T-helper 22 cell (primary cell): ENCODE measurements at regions not wholly inside any gene's neighbourhood (a gene's known extent, or its start where the extent isn't known, plus 50 kb on each side); places are given as distances from the start of the nearest gene placed in this dataset.

Experiments used
- DNase-seq: peaks from one replicate; pipeline ENCODE4 v3.0.0-alpha.2; 2020; ENCODE audit warnings: low read depth

DNA sequence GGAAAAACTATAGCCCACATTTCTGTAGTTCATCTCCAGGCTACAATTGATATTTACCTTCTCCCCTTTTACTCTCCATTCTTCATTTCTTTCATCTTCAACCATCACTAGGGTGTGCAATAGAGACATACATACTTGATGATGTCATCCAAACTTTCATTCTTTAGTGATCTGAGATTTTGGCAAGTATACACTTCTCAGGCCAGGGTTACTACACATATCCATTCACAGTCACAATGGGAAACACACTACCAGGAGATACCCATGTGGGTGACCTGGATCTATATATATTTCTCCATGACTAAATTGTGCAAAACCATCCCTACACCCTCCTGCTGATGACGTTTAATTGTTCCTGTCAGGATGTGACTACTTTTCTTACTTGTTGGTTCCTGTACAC is 769.5 kb upstream of the DPPA4 start:
- DNase-seq = no peak

- DNase-seq = no peak
These were observed 786.6 kb upstream of the DPPA4 start for GRCh38 chr3:110123946-110124345.

DNA sequence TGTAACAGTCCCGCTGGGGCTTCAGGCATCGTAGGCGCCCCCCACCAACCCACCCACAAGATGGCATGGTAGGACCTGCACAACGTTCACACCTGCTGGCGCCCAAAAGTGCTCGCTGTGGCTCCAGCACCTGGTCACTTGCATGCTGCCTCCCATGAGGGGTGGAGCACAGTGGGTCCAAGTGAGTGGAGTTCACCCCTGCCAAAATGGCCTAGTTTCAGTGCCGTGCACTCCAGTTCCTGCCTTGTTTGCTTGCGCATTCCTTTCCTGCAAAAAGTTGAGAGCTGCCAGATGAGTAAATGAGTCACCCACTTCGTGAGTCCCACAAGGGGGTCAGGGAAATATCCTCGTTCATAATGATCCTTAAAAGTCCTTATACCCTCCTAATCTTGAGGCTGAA is 788.7 kb upstream of the DPPA4 start:
- DNase-seq = no peak

- DNase-seq = no peak
These were observed 796.6 kb upstream of the DPPA4 start for GRCh38 chr3:110133971-110134370.

GRCh38 chr3:110139048-110139447 is 801.7 kb upstream of the DPPA4 start:
- no peak for DNase-seq

- no peak for DNase-seq
These were observed 802.5 kb upstream of the DPPA4 start for GRCh38 chr3:110139821-110140220.

- no peak for DNase-seq
These were observed 812.4 kb upstream of the DPPA4 start for GRCh38 chr3:110149763-110150162.

- DNase-seq = no peak
These were observed 819.9 kb upstream of the DPPA4 start for GRCh38 chr3:110157221-110157620.

DNA sequence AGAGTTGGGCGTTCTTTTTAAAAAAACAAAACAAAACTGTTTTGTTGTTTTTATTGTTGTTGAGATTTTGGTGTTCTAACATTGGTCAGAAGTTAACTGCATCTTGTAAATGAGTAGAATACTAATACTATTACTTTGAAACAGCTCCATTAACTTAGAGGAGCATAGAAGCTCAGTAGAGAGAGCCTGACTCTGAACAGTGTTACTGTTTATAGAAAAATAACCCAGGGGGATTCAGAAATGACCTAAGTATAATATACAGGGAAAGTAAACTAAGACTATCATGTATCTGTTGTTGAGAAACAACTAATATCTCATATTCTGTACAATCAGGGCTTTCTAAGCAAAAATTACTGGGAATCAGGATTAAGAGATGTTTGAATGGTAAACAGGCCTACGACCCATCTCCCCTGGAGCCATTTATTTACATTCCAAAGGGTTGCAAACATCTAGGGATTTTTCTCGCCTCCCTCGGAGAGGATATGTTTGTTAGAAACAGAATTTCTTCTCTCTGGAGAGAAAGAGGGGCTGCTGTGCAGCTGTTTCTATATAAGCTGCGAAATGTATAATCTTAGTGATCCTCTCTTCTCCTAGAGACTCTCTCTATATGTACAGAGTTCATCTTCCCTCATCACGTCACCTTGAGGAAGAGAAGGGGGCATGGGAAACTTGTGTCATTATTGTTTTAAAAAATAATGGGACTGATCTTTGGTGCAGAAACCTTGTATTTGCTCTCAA is 827.5 kb upstream of the DPPA4 start:
- DNase-seq = no peak

GRCh38 chr3:110165370-110165743 is 828.0 kb upstream of the DPPA4 start:
- DNase-seq = no peak

- DNase-seq = no peak
These were observed 828.4 kb upstream of the DPPA4 start for GRCh38 chr3:110165753-110166152.

- no peak for DNase-seq
These were observed 829.4 kb upstream of the DPPA4 start for GRCh38 chr3:110166791-110167190.

GRCh38 chr3:110174908-110175307 is 837.6 kb upstream of the DPPA4 start:
- no peak for DNase-seq

DNA sequence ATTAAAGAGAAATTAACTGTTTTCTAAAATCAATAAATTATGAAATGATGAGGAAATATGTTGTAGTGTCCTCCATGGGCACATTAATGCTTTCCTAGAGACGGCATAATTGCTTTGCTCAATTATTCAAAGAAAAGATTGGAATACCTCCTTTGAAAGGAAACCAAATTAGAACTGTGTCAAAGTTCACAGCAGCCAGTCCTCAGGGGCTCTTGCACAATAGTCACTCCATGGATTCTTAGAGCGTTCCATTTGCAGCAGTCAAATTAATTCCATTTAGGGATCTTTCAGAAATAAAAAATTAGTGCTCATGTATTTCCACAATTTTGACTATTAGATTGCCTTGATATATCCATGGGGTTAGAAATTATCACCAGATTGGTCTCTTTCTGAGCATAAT is 841.6 kb upstream of the DPPA4 start:
- no peak for DNase-seq

GRCh38 chr3:110180733-110181132 is 843.4 kb upstream of the DPPA4 start:
- no peak for DNase-seq

GRCh38 chr3:110181226-110181625 is 843.9 kb upstream of the DPPA4 start:
- DNase-seq = no peak

- DNase-seq = no peak
These were observed 847.2 kb upstream of the DPPA4 start for GRCh38 chr3:110184536-110184935.

- DNase-seq = no peak
These were observed 855.7 kb upstream of the DPPA4 start for GRCh38 chr3:110193074-110193473.

DNA sequence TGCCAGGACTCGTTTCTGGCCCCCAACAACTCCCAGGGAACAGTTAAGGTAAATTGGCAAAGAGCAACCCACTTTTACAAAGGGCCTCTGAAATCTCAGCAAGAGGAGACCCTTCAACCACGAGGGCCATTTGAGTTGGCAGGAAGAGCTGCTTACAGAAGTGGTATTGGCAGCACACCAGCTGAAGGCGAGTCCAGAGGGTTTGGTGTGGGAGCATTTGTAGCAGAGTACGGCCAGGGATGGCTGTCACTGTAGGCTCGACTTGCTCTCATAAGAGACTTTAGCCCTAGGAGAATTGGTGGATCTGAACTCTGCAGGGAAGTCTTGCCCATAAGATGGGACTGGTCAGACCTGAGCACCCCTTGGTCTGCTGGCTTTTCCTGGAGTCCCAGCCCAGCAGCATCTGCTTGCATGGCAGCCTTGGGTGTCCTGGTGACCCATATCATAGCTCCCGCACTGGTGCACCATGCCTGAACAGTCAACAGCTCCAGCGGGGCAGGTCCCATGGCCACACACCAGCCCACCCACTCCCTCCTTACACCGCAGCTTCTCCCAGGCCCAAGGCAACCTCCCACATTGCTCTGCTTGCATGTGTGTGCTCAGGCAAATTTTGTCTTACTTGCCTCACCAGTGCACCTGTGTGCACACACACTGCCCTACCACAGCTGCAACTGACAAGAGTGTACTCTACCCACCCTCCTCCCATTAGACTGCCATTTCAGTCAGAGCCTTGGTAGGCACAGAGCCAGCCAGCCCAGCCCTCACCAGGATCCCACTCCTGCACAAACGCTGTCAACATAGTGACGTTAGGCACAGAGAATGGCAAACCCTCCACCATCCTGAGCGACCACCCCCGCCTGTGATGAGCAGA is 861.6 kb upstream of the DPPA4 start:
- no peak for DNase-seq

GRCh38 chr3:110199588-110199943 is 862.2 kb upstream of the DPPA4 start:
- DNase-seq = no peak

DNA sequence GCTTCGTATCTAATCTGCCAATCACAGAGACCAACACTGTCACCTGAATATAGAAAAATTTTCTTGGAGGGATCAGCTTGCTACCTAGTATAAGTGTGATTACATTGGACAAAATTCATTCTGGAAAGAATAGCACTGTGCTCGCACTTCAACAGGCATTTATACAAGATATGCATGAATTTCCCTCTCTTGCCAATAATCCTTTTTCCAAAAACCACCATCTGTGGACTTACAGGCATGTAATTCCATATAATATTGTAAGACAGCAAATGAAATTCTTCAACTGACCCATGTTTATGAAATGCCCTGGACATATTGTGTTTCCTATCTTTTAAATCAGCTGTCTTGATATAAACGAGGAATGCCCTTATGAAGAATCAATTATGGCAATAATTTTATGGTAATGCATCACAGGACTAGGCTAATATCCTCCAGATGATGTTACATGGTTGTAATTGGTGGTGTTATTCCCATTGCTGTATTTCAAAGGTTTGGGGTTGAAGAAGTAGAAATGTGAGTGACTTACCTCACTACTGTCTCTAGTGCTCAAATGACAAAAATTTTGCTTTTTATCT is 861.4 kb upstream of the NECTIN3 start:
- DNase-seq = no peak

DNA sequence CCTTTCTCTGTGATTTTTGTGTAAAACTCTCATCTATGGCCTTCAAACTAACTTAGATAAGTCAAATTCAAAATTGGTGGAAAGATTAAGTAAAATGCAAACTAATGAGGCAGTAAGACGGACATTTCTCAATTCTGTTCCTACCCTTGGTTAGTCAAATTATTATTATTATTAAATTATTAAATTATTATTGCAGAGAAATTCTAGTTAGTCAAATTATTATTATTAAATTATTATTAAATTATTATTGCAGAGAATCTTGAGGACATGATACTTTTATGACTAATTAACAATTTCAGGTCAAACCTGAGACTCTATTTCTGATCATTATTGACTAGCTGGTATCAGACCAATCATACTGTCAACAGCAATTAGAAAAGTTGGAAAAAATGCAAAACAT is 845.0 kb upstream of the NECTIN3 start:
- no peak for DNase-seq

DNA sequence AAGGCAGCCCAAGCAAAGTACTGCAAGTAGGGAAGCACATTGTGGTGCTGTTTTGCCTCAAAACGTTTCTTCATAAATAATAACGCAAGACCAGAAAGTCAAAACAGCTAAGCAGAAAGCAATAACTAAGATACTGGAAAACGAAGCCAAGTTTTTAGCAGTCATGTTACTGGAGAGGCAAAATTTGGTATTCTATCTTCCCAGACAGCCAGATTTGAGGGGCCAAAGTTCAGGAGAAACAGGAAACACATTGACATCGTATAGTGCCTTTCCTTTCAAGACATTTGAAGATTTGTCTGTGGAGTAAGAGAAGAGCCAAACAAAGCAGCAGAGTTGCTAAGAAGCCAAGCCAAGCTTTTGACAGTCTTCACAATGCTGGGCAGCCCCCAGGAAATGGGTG is 843.6 kb upstream of the NECTIN3 start:
- no peak for DNase-seq
